ENCODE measurements at regions not wholly inside any gene's neighbourhood (a gene's known extent, or its start where the extent isn't known, plus 50 kb on each side); places are given as distances from the start of the nearest gene placed in this dataset.

DNA sequence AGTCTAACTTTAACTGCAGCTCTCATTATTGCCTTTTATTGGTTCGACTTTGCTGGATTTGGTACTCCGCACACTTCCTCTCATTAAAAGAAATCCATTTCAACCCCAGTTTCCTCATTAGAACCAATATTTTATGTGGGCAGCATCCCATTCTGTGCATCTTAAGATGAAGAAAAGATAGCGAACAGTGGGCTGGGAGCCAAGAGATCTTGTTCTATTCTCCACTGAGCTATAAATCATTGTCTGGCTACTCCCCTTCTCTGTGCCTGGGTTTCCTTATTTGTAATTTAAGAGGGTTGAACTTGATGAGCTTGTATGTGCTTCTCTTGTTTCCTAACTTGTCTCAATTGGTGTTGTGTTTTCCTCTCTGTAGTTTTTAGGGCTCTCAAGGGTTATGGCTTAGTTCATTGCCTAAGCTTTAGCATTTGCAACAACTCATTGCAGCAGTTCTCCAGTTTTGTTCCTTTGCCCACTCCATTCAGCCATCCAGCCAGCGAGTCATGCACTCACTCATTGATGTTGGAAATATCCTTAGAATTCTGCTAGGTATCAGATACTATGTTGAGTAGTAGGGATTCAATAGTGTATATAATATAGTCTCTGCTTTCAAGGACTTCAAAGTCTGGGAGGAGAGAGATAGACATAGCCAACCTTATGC lies 273.3 kb upstream of the TNC start:
- no peak for TF ChIP-seq FOXM1 (IDR thresholded peaks at IDR 0.05; ENCODE audit: low read depth)
- TF ChIP-seq, protein P1, sequence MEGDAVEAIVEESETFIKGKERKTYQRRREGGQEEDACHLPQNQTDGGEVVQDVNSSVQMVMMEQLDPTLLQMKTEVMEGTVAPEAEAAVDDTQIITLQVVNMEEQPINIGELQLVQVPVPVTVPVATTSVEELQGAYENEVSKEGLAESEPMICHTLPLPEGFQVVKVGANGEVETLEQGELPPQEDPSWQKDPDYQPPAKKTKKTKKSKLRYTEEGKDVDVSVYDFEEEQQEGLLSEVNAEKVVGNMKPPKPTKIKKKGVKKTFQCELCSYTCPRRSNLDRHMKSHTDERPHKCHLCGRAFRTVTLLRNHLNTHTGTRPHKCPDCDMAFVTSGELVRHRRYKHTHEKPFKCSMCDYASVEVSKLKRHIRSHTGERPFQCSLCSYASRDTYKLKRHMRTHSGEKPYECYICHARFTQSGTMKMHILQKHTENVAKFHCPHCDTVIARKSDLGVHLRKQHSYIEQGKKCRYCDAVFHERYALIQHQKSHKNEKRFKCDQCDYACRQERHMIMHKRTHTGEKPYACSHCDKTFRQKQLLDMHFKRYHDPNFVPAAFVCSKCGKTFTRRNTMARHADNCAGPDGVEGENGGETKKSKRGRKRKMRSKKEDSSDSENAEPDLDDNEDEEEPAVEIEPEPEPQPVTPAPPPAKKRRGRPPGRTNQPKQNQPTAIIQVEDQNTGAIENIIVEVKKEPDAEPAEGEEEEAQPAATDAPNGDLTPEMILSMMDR (IDR thresholded peaks at IDR 0.05), result no peak
- no peak for TF ChIP-seq GABPA (IDR thresholded peaks at IDR 0.05; ENCODE audit: low read depth)
- no peak for TF ChIP-seq RFX5 (IDR thresholded peaks at IDR 0.05; ENCODE audit: low read length)
- TF ChIP-seq EZH2phosphoT487 (IDR thresholded peaks at IDR 0.05; ENCODE audit: borderline replicate concordance, low read depth), result no peak
- TF ChIP-seq, protein P2, sequence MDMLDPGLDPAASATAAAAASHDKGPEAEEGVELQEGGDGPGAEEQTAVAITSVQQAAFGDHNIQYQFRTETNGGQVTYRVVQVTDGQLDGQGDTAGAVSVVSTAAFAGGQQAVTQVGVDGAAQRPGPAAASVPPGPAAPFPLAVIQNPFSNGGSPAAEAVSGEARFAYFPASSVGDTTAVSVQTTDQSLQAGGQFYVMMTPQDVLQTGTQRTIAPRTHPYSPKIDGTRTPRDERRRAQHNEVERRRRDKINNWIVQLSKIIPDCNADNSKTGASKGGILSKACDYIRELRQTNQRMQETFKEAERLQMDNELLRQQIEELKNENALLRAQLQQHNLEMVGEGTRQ (IDR thresholded peaks at IDR 0.05; ENCODE audit: borderline replicate concordance, low read depth, low read length), result no peak
- TF ChIP-seq TAF1 (IDR thresholded peaks at IDR 0.05; ENCODE audit: borderline replicate concordance, low read depth, low read length), result no peak
- TF ChIP-seq, protein P3, sequence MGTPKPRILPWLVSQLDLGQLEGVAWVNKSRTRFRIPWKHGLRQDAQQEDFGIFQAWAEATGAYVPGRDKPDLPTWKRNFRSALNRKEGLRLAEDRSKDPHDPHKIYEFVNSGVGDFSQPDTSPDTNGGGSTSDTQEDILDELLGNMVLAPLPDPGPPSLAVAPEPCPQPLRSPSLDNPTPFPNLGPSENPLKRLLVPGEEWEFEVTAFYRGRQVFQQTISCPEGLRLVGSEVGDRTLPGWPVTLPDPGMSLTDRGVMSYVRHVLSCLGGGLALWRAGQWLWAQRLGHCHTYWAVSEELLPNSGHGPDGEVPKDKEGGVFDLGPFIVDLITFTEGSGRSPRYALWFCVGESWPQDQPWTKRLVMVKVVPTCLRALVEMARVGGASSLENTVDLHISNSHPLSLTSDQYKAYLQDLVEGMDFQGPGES (IDR thresholded peaks at IDR 0.05; ENCODE audit: low read depth, low read length), result no peak
- TF ChIP-seq MEF2A (IDR thresholded peaks at IDR 0.05; ENCODE audit: borderline replicate concordance, low read depth), result no peak
- TF ChIP-seq TCF12 (IDR thresholded peaks at IDR 0.05), result peak; percentile 32; the same call in 1 of the 2 replicates
- TF ChIP-seq CHD2 (IDR thresholded peaks at IDR 0.05; ENCODE audit: low read length, partially characterized antibody), result no peak

All from SK-N-SH (cell line).